ENCODE measurements at regions not wholly inside any gene's neighbourhood (a gene's known extent, or its start where the extent isn't known, plus 50 kb on each side); places are given as distances from the start of the nearest gene placed in this dataset.

GRCh38 chr6:145270464-145270863, 464.9 kb downstream of the EPM2A start:
- Histone ChIP-seq H3K27me3 (no peaks in the 10 kb centered on the region), H3K4me1 (no peaks in the 10 kb centered on the region), H3K27ac (no peak overlapping the region), H3K9me3 (no peaks in the 10 kb centered on the region), H3K36me3 (no peaks in the 10 kb centered on the region), H3K4me3 (no peak overlapping the region)
- no peak for TF ChIP-seq POLR2AphosphoS5 (IDR thresholded peaks at IDR 0.05)
- TF ChIP-seq EP300 (IDR thresholded peaks at IDR 0.05), result no peak
- TF ChIP-seq POLR2A (IDR thresholded peaks at IDR 0.05), result no peak
- TF ChIP-seq CTCF (IDR thresholded peaks at IDR 0.05), result no peak
- 53% methylated on average over 2 of the region's 2 CpGs for WGBS
- DNase-seq (ENCODE audit: low spot score in 2 of 2), result no peak

- no peak for DNase-seq (ENCODE audit: low spot score in 2 of 2)
- H3K9me3 ChIP-seq, result no peaks in the 10 kb centered on the region
- TF ChIP-seq CTCF (IDR thresholded peaks at IDR 0.05) (no peak), POLR2A (IDR thresholded peaks at IDR 0.05) (no peak), EP300 (IDR thresholded peaks at IDR 0.05) (no peak), POLR2AphosphoS5 (IDR thresholded peaks at IDR 0.05) (no peak)
- H3K27ac ChIP-seq, result no peak overlapping the region
- H3K4me3 ChIP-seq, result no peak overlapping the region
- no peaks in the 10 kb centered on the region for H3K36me3 ChIP-seq
- H3K27me3 ChIP-seq, result no peaks in the 10 kb centered on the region
- H3K4me1 ChIP-seq, result no peaks in the 10 kb centered on the region
- 26% methylated on average over 4 of the region's 4 CpGs for WGBS
Measured at GRCh38 chr6:145271040-145271439, 464.3 kb downstream of the EPM2A start.

- Histone ChIP-seq H3K4me1 (no peaks in the 10 kb centered on the region), H3K27ac (no peak overlapping the region), H3K27me3 (no peaks in the 10 kb centered on the region), H3K36me3 (no peaks in the 10 kb centered on the region), H3K4me3 (no peak overlapping the region), H3K9me3 (no peaks in the 10 kb centered on the region)
- DNase-seq (ENCODE audit: low spot score in 2 of 2), result no peak
- WGBS, result 98% methylated on average over 2 of the region's 2 CpGs
- TF ChIP-seq POLR2AphosphoS5 (IDR thresholded peaks at IDR 0.05) (no peak), POLR2A (IDR thresholded peaks at IDR 0.05) (no peak), CTCF (IDR thresholded peaks at IDR 0.05) (no peak), EP300 (IDR thresholded peaks at IDR 0.05) (no peak)
Measured at GRCh38 chr6:145271577-145271976, 463.7 kb downstream of the EPM2A start.

DNA sequence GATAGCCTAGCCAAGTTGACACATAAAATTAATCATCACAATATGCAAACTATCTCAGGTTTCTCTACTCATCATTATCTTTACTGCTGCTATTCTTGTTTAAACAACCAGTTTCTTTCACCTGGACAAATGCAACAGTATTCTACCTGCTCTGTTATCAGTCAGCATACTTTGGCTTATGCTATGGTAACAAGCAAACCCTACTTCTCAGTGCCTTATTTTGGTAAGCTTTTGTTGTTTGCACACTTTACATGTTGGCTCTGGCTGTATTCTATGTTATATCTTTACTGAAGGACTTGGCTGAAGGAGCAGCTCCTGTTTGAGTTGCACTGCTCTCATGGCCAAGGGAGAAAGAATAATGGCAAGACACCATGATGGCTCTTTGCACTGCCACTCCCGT, 463.1 kb downstream of the EPM2A start:
- Histone ChIP-seq H3K27me3 (no peaks in the 10 kb centered on the region), H3K27ac (no peak overlapping the region), H3K36me3 (no peaks in the 10 kb centered on the region), H3K9me3 (no peaks in the 10 kb centered on the region), H3K4me3 (no peak overlapping the region), H3K4me1 (no peaks in the 10 kb centered on the region)
- DNase-seq (ENCODE audit: low spot score in 2 of 2), result no peak
- WGBS, result 76% methylated on average over 1 of the region's 1 CpG
- TF ChIP-seq POLR2A (IDR thresholded peaks at IDR 0.05), result no peak
- no peak for TF ChIP-seq EP300 (IDR thresholded peaks at IDR 0.05)
- no peak for TF ChIP-seq POLR2AphosphoS5 (IDR thresholded peaks at IDR 0.05)
- no peak for TF ChIP-seq CTCF (IDR thresholded peaks at IDR 0.05)

DNA sequence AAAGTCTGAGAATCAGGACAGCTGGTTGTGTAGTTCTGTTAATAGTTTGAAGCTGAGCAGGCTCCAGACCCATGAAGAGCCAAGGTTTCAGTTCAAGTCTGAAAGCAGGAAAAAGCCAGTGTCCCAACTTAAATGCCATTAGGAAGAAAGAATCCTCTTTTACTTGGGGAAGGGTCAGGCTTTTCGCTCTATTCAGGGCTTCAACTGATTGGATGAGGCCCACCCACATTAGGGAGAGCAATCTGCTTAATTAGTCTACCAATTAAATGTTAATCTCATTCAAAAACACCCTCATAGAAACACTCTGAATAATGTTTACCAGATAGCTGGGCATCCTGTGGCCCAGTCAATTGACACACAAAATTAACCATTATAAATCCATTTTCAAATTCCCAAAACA, 462.2 kb downstream of the EPM2A start:
- Histone ChIP-seq H3K36me3 (no peaks in the 10 kb centered on the region), H3K4me3 (no peak overlapping the region), H3K4me1 (no peaks in the 10 kb centered on the region), H3K27me3 (no peaks in the 10 kb centered on the region), H3K9me3 (no peaks in the 10 kb centered on the region), H3K27ac (no peak overlapping the region)
- no peak for DNase-seq (ENCODE audit: low spot score in 2 of 2)
- WGBS, result 88% methylated on average over 1 of the region's 1 CpG
- no peak for TF ChIP-seq CTCF (IDR thresholded peaks at IDR 0.05)
- TF ChIP-seq POLR2AphosphoS5 (IDR thresholded peaks at IDR 0.05), result no peak
- no peak for TF ChIP-seq POLR2A (IDR thresholded peaks at IDR 0.05)
- no peak for TF ChIP-seq EP300 (IDR thresholded peaks at IDR 0.05)

Data from suprapubic skin (tissue), 4 donors.